Transverse colon (tissue), 4 donors: ENCODE measurements at regions not wholly inside any gene's neighbourhood (a gene's known extent, or its start where the extent isn't known, plus 50 kb on each side); places are given as distances from the start of the nearest gene placed in this dataset.

Experiments
- DNase-seq: peaks from one replicate; pipeline ENCODE4 v3.0.0-alpha.2; 2019
- H3K27ac ChIP-seq, 4 donors: fragments of 200-600 bp; sonication (generic); 2 replicates each; pipeline ENCODE4 v1.5.1; 2016 to 2018; ENCODE audit warnings: inconsistent platforms in 4 of 4
- H3K27me3 ChIP-seq: fragments of 200-600 bp; sonication (generic); 2 replicates; pipeline ENCODE4 v1.5.1; 2017; ENCODE audit warnings: inconsistent platforms
- H3K36me3 ChIP-seq, 4 donors: fragments of 200-600 bp; sonication (generic); 2 replicates each; pipeline ENCODE4 v1.5.1; 2017 to 2019; ENCODE audit warnings: inconsistent platforms in 4 of 4
- H3K4me1 ChIP-seq, 4 donors: fragments of 200-600 bp; sonication (generic); 2 replicates each; pipeline ENCODE4 v1.5.1; 2017 to 2020; ENCODE audit warnings: inconsistent platforms in 4 of 4
- H3K4me3 ChIP-seq, 4 donors: fragments of 200-600 bp; sonication (generic); 1 replicate in 1 of 4; 2 replicates in 3 of 4; pipeline versions ENCODE4 v1.5.1 to v1.6.1; 2017 to 2019; ENCODE audit warnings: inconsistent platforms in 4 of 4
- H3K9me3 ChIP-seq, 2 donors: fragments of 200-600 bp; sonication (generic); 2 replicates each; pipeline ENCODE4 v1.5.1; 2017 to 2019; ENCODE audit warnings: inconsistent platforms in 2 of 2
- CTCF ChIP-seq, 5 experiments: fragments of 200-600 bp in 3 of 5; fragments of 450-650 bp in 2 of 5; sonication (generic) in 3 of 5; IDR thresholded peaks; 1 replicate in 2 of 5; 2 replicates in 3 of 5; pipeline ENCODE4 v1.5.1; 2016 to 2017; ENCODE audit warnings: antibody characterized with exemption in 5 of 5, inconsistent platforms in 3 of 5, mild to moderate bottlenecking in 2 of 5, moderate library complexity in 1 of 5
- EP300 ChIP-seq: sonication (generic); formaldehyde crosslinking; IDR thresholded peaks from one replicate; pipeline ENCODE4 v1.6.1; 2017; ENCODE audit warnings: antibody characterized with exemption, low read depth
- POLR2A ChIP-seq: fragments of 450-650 bp; IDR thresholded peaks from one replicate; pipeline ENCODE4 v1.6.1; 2016; ENCODE audit warnings: antibody characterized with exemption, mild to moderate bottlenecking, moderate library complexity
- POLR2AphosphoS5 ChIP-seq, 3 donors: sonication (generic); formaldehyde crosslinking; IDR thresholded peaks; one replicate each; pipeline ENCODE4 v1.6.1; 2016; ENCODE audit warnings: antibody characterized with exemption in 3 of 3
- WGBS, 2 donors: methylation state at CpG; one replicate each; pipeline ENCODE4 v1.1.5; 2018; ENCODE audit warnings: low coverage in 1 of 2; 5-methylcytosine and 5-hydroxymethylcytosine counted together
- in situ Hi-C, 4 donors: fragments of 200-750 bp; cut with MboI; loops; one replicate each; pipeline versions ENCODE4 v1.15.0 to v1.15.1; 2017; ENCODE audit warnings: low sequenced_read_pairs in 3 of 4, low pct_ligation_motif_present in 1 of 4, low pct_unique_long_range_greater_than_20kb in 1 of 4
- intact Hi-C: fragments of 100-400 bp; cut with DNase I; formaldehyde crosslinking; loops from one replicate; pipeline ENCODE4 v1.15.1; 2023; ENCODE audit warnings: low total_unique reads

GRCh38 chr22:41023299-41023623 is 69.1 kb upstream of the EP300 start:
- TF ChIP-seq POLR2AphosphoS5 (IDR thresholded peaks at IDR 0.05) (no peak), POLR2A (no peak), EP300 (no peak), CTCF (IDR thresholded peaks at IDR 0.05) (no peak)
- Histone ChIP-seq H3K4me3 (no peak overlapping the region), H3K27ac (peak overlapping the region; percentile 97 to 100 (median 99)), H3K4me1 (peaks cover 0 to 22% (median 10%) of the 10 kb centered on the region in 4 donors), H3K36me3 (no peaks in the 10 kb centered on the region), H3K27me3 (no peaks in the 10 kb centered on the region), H3K9me3 (no peaks in the 10 kb centered on the region)
- DNase-seq: no peak
- 93 to 94% methylated on average over 5 of the region's 5 CpGs for WGBS, 2 donors
- intact Hi-C loops: loop anchor here (1.0 to 5.0 kb wide), 4 partner anchors 26 to 594 kb away; partner anchors contain the start of gene RBX1
- in situ Hi-C loops: no loop called here

- Histone ChIP-seq H3K4me1 (no peaks in the 10 kb centered on the region), H3K36me3 (no peaks in the 10 kb centered on the region), H3K4me3 (no peak overlapping the region), H3K9me3 (no peaks in the 10 kb centered on the region), H3K27ac (peak overlapping the region; percentile 14 to 50 (median 38)), H3K27me3 (no peaks in the 10 kb centered on the region)
- TF ChIP-seq POLR2AphosphoS5 (IDR thresholded peaks at IDR 0.05) (no peak), POLR2A (no peak), EP300 (no peak), CTCF (IDR thresholded peaks at IDR 0.05) (no peak)
- in situ Hi-C loops (no loop called here), intact Hi-C loops (no loop called here)
- DNase-seq: no peak
- WGBS, 2 donors: 68% methylated on average over 3 of the region's 3 CpGs
These were observed 63.6 kb upstream of the EP300 start for GRCh38 chr22:41028841-41029240.

- DNase-seq: no peak
- H3K4me1 ChIP-seq: no peaks in the 10 kb centered on the region
- in situ Hi-C loops (no loop called here), intact Hi-C loops (no loop called here)
- no peaks in the 10 kb centered on the region for H3K27me3 ChIP-seq
- H3K4me3 ChIP-seq: no peak overlapping the region
- H3K36me3 ChIP-seq: no peaks in the 10 kb centered on the region
- no peak overlapping the region for H3K27ac ChIP-seq
- H3K9me3 ChIP-seq: no peaks in the 10 kb centered on the region
- 88% methylated on average over 4 of the region's 4 CpGs; no CpG with 5 or more reads in 1 of the 2 donors for WGBS, 2 donors
- TF ChIP-seq POLR2AphosphoS5 (IDR thresholded peaks at IDR 0.05) (no peak), POLR2A (no peak), CTCF (IDR thresholded peaks at IDR 0.05) (no peak), EP300 (no peak)
These were observed 61.5 kb upstream of the EP300 start for GRCh38 chr22:41030891-41031290.

- in situ Hi-C loops (no loop called here), intact Hi-C loops (no loop called here)
- no peaks in the 10 kb centered on the region for H3K36me3 ChIP-seq
- no peaks in the 10 kb centered on the region for H3K27me3 ChIP-seq
- no peaks in the 10 kb centered on the region for H3K4me1 ChIP-seq
- 77 to 100% methylated on average over 2 to 4 of the region's 4 CpGs for WGBS, 2 donors
- H3K9me3 ChIP-seq: no peaks in the 10 kb centered on the region
- no peak overlapping the region for H3K27ac ChIP-seq
- no peak overlapping the region for H3K4me3 ChIP-seq
- DNase-seq: no peak
- TF ChIP-seq CTCF (IDR thresholded peaks at IDR 0.05): no peak
These were observed 57.7 kb upstream of the EP300 start for GRCh38 chr22:41034706-41035105.
